GM23338 (cell line): ENCODE measurements at regions not wholly inside any gene's neighbourhood (a gene's known extent, or its start where the extent isn't known, plus 50 kb on each side); places are given as distances from the start of the nearest gene placed in this dataset.

ENCODE experiments used
- CREB1 ChIP-seq: fragments of 250-450 bp; sonication (Bioruptor Pico); IDR thresholded peaks from 2 replicates; pipeline ENCODE4 v1.5.0; 2020; ENCODE audit warnings: low read depth, mild to moderate bottlenecking, moderate library complexity
- CTCF ChIP-seq, 2 experiments: fragments of 200-600 bp in 1 of 2; sonication (generic) in 1 of 2; conservative IDR thresholded peaks; 2 replicates each; pipeline versions ENCODE4 v1.5.1 to v1.6.1; 2016 to 2017; ENCODE audit warnings: antibody characterized with exemption in 2 of 2, low read depth in 2 of 2, mild to moderate bottlenecking in 2 of 2, moderate library complexity in 1 of 2
- EZH2 ChIP-seq: fragments of 200-600 bp; sonication (generic); IDR thresholded peaks from one replicate; pipeline ENCODE4 v1.8.0; 2017; ENCODE audit warnings: antibody characterized with exemption, mild to moderate bottlenecking, low read depth; ENCODE audit not compliant: unreplicated experiment
- EZH2phosphoT487 ChIP-seq: fragments of 200-600 bp; sonication (generic); IDR thresholded peaks from one replicate; pipeline ENCODE4 v1.8.1; 2018; ENCODE audit warnings: antibody characterized with exemption; ENCODE audit not compliant: unreplicated experiment
- JUNB ChIP-seq: IDR thresholded peaks from one replicate; pipeline ENCODE4 v1.6.1; 2016; ENCODE audit warnings: antibody characterized with exemption; ENCODE audit not compliant: unreplicated experiment
- POLR2AphosphoS5 ChIP-seq: IDR thresholded peaks from 2 replicates; pipeline ENCODE4 v1.6.1; 2016; ENCODE audit warnings: antibody characterized with exemption, low read depth
- REST ChIP-seq: IDR thresholded peaks from one replicate; pipeline ENCODE4 v1.6.1; 2018; ENCODE audit warnings: antibody characterized with exemption; ENCODE audit not compliant: unreplicated experiment
- ZNF114 ChIP-seq: fragments of 250-450 bp; sonication (Bioruptor Pico); IDR thresholded peaks from 2 replicates; pipeline ENCODE4 v1.5.0; 2020; ENCODE audit warnings: mild to moderate bottlenecking, moderate library complexity
- ZNF331 ChIP-seq: fragments of 250-450 bp; sonication (Bioruptor Pico); IDR thresholded peaks from 2 replicates; pipeline ENCODE4 v1.5.0; 2020; ENCODE audit warnings: low read depth, mild to moderate bottlenecking, moderate library complexity

- TF ChIP-seq CTCF (conservative IDR thresholded peaks at IDR 0.05; ENCODE audit: low read depth in 2 of 2) (no peak), EZH2phosphoT487 (no peak), REST (no peak), POLR2AphosphoS5 (no peak), EZH2 (no peak), ZNF114 (no peak), CREB1 (CRISPR knock-in tag) (no peak), ZNF331 (CRISPR knock-in tag) (no peak), JUNB (no peak)
Measured at GRCh38 chr12:67447180-67447579, 178.0 kb downstream of the CAND1 start.
